GM12864 (cell line): ENCODE measurements at regions not wholly inside any gene's neighbourhood (a gene's known extent, or its start where the extent isn't known, plus 50 kb on each side); places are given as distances from the start of the nearest gene placed in this dataset.
"Not testable (repeated sequence)": the region's sequence is repeated elsewhere in the genome, so short reads cannot be mapped to it uniquely, and the experiment has no call there.

Experiments
- DNase-seq: peaks from one replicate; pipeline ENCODE4 v3.0.0-alpha.2; 2011; ENCODE audit warnings: low read depth
- H3K4me3 ChIP-seq: 2 replicates; pipeline ENCODE4 v1.5.1; 2011; ENCODE audit warnings: mild to moderate bottlenecking, low read depth, low read length, control low read depth
- TF ChIP-seq, protein P1 (sequence below): IDR thresholded peaks from 2 replicates; pipeline ENCODE4 v1.5.1; 2011; ENCODE audit warnings: low read depth, mild to moderate bottlenecking, moderate library complexity, low read length, control low read depth, inconsistent platforms; ENCODE audit errors: missing control alignments

DNA sequence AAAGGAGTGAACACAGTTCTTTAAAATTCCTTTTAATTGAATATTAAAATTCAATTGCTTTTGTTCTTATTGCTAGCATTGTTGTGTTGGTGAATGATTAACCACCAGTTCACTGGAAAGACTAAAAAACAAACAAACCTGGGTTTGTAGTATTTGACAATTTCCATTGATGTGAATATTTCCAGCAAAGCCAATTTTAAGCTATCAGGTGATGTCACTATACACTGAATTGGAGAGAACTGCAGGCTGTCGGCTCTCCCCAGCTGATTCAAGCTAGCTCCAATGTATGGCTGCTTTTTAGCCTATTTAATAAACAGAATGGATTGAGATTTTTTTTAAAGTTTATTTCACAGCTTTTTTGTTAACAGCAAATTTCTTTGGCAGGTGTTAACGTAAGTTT lies 1753.6 kb upstream of the SEL1L start:
- no peak for DNase-seq
- TF ChIP-seq, protein P1, sequence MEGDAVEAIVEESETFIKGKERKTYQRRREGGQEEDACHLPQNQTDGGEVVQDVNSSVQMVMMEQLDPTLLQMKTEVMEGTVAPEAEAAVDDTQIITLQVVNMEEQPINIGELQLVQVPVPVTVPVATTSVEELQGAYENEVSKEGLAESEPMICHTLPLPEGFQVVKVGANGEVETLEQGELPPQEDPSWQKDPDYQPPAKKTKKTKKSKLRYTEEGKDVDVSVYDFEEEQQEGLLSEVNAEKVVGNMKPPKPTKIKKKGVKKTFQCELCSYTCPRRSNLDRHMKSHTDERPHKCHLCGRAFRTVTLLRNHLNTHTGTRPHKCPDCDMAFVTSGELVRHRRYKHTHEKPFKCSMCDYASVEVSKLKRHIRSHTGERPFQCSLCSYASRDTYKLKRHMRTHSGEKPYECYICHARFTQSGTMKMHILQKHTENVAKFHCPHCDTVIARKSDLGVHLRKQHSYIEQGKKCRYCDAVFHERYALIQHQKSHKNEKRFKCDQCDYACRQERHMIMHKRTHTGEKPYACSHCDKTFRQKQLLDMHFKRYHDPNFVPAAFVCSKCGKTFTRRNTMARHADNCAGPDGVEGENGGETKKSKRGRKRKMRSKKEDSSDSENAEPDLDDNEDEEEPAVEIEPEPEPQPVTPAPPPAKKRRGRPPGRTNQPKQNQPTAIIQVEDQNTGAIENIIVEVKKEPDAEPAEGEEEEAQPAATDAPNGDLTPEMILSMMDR = no peak
- no peak overlapping the region for H3K4me3 ChIP-seq

DNA sequence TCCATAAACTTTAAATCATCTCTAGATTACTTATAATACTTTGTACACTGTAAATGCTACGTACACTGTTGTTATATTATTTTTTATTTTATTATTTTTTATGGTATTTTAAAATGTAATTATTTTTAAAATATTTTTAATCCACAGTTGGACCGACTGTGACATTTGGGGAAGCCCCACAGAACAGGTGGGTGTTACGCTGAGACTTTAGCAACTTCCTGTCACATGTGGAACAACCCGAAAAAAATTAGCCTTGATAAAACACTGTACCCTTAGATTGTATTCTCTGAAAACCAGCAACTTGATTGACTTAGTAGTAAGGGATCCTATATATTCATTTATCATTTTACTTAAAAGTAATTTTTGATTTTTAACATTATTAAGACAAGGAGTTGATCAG lies 1755.7 kb upstream of the SEL1L start:
- TF ChIP-seq, protein P1 = no peak
- DNase-seq = no peak
- no peak overlapping the region for H3K4me3 ChIP-seq

DNA sequence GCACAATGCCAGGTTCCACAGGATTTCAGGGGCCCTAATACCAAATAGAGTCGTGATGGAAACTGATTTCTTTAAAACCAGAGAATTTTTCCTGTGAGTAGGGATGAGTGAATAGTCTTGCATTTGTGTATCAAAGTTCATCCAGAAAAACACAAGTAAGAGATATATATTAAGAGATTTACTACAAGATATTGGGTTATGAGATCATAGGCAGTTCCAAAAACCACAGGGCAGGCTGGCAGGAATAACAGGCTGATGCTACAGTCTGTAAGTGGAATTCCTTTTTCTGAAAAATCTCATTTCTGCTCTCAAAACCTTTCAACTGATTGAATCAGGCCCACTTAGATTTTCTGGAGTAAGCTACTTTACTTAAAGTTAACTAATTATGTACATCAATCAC lies 1756.2 kb upstream of the SEL1L start:
- no peak overlapping the region for H3K4me3 ChIP-seq
- TF ChIP-seq, protein P1 = no peak
- no peak for DNase-seq

DNA sequence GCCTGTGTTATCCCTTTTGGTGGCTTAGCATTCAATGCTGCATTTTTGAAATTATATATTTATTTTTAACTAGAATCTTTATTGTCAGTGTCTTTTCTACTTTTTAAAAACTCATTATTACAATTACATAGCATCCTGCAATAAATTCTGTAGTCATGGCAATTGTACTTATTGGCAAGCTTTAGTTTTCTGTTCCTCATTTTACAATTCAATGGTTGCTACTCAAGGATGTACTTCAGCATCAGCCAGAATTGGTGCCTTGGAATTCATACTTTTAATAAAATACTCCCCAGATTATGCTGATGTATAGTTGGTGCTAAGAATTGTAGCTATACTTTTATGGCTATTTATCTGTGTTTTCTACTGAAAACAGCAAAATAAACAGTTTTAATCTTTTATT lies 1756.8 kb upstream of the SEL1L start:
- DNase-seq = no peak
- H3K4me3 ChIP-seq = no peak overlapping the region

DNA sequence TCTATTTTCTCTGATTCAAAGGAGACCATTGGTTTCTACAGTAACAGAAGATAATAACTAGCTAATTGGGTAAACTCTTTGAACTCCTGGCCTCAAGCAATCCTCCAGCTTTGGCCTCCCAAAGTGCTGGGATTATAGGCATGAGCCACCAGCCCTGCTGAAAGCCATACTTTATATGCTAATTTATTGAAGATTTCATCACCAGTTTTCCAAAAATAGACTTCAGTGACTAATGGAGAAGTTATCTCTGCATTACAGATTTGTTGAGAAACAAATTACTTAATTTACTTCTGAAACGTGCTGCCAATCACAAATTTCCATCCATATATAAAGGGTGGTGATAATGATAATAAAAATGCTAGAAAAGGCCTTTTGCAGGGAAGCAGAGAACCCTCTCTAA lies 1758.1 kb upstream of the SEL1L start:
- no peak overlapping the region for H3K4me3 ChIP-seq
- TF ChIP-seq, protein P1 = no peak
- no peak for DNase-seq

More for the DNA sequence above, 1756.8 kb upstream of the SEL1L start:
- TF ChIP-seq, protein P1 = no peak

DNA sequence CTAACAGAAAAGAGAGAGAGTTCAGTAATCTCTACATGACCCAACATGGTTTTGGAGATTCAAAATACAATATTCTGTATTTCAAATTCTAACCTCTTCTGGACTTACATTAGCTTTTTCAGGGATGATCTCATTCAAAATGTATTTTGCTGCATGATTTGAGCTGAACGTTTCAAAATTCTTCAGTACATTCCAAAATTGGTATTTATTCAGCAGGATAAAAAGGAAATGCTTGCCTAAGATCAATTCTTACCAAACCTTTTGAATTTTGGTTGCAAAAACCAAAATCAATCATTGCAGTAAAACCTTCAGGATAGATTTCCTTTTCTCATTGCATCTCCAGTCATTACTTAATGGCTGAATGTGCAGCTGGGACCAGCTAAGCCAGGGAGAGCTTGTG lies 1761.3 kb upstream of the SEL1L start:
- DNase-seq = no peak
- TF ChIP-seq, protein P1 = no peak
- H3K4me3 ChIP-seq = no peak overlapping the region

DNA sequence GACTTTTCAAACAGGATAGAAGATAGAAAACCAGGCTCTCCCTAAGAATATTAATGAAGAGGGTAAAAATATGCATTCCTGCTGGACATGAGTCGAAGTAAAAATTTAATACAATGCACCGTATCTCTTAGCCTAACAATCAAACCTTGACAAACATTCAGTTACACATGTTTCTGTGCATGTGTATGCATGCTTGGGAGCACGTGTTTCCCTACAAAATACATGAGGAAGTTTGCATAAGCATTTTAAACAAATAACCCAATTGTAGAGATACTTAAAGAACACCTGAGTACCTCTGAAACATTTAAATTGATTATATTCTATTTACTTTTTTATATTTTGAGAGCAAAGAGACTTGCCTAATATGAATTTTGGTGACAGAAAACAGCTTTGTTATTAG lies 1763.7 kb upstream of the SEL1L start:
- TF ChIP-seq, protein P1 = no peak
- no peak overlapping the region for H3K4me3 ChIP-seq
- DNase-seq = no peak

DNA sequence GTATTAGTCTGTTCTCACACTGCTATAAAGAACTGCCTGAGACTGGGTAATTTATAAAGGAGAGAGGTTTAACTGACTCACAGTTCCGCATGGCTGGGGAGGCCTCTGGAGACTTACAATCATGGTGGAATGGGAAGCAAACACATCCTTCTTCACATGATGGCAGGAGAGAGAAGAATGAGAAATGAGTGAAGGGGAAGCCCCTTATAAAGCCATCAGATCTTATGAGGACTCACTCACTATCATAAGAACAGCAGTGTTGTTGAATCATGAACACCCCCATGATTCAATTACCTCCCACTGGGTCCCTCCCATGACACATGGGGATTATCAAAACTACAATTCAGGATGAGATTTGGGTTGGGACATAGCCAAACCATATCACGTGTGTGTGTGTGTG lies 1764.4 kb upstream of the SEL1L start:
- DNase-seq, H3K4me3 ChIP-seq: not testable (repeated sequence)
